HEK293 (cell line): ENCODE measurements at regions not wholly inside any gene's neighbourhood (a gene's known extent, or its start where the extent isn't known, plus 50 kb on each side); places are given as distances from the start of the nearest gene placed in this dataset.

Experiments used
- CTCF ChIA-PET: fragments of 350-600 bp; formaldehyde crosslinking; extraction: SDS; loops from one replicate; lab custom pipeline; 2021; ENCODE audit warnings: antibody characterized with exemption; lab: Yijun Ruan, JAX
- POLR2A ChIA-PET: fragments of 300-600 bp; formaldehyde crosslinking; extraction: SDS; loops from one replicate; lab custom pipeline; 2020; ENCODE audit warnings: antibody characterized with exemption, inconsistent platforms; lab: Yijun Ruan, JAX
- H3K27ac ChIP-seq: fragments of 200-500 bp; sonication (Bioruptor generic); 2 replicates; pipeline ENCODE4 v1.5.1; 2014; ENCODE audit warnings: low read depth, low read length, control low read depth, inconsistent platforms; ENCODE audit errors: extremely low read depth
- H3K36me3 ChIP-seq, 2 experiments: fragments of 200-500 bp in 1 of 2; sonication (Bioruptor generic) in 1 of 2; 1 replicate in 1 of 2; 2 replicates in 1 of 2; pipeline ENCODE4 v1.5.1; 2014 to 2017; ENCODE audit warnings: inconsistent platforms in 2 of 2, low read length in 2 of 2; ENCODE audit not compliant: control insufficient read depth in 2 of 2, insufficient read depth in 1 of 2
- H3K4me1 ChIP-seq: fragments of 200-500 bp; sonication (Bioruptor generic); 2 replicates; pipeline ENCODE4 v1.5.1; 2014; ENCODE audit warnings: mild to moderate bottlenecking, low read length, inconsistent platforms; ENCODE audit not compliant: control insufficient read depth, insufficient read depth
- H3K4me3 ChIP-seq: 2 replicates; pipeline ENCODE4 v1.5.1; 2011; ENCODE audit warnings: low read depth, mild to moderate bottlenecking, control low read depth, low read length, moderate library complexity
- H3K9me3 ChIP-seq: fragments of 200-500 bp; sonication (Bioruptor generic); 2 replicates; pipeline ENCODE4 v1.5.1; 2014; ENCODE audit warnings: low read depth, low read length, inconsistent platforms; ENCODE audit not compliant: control insufficient read depth, insufficient read depth
- OVOL3 ChIP-seq: fragments of 450-650 bp; formaldehyde crosslinking; IDR thresholded peaks from 2 replicates; pipeline ENCODE4 v1.5.1; 2016; ENCODE audit warnings: missing biosample characterization, missing genetic modification characterization
- REPIN1 ChIP-seq: fragments of 450-650 bp; formaldehyde crosslinking; IDR thresholded peaks from 2 replicates; pipeline ENCODE4 v1.5.1; 2017; ENCODE audit warnings: missing biosample characterization, missing genetic modification characterization, low read depth
- SETDB1 ChIP-seq: IDR thresholded peaks from one replicate; pipeline ENCODE4 v1.6.1; 2017; ENCODE audit warnings: mild to moderate bottlenecking, low read length, moderate library complexity, mixed read lengths; ENCODE audit not compliant: insufficient read length
- SP2 ChIP-seq: fragments of 450-650 bp; formaldehyde crosslinking; IDR thresholded peaks from 2 replicates; pipeline ENCODE4 v1.5.1; 2016; ENCODE audit warnings: missing biosample characterization, missing genetic modification characterization
- SP7 ChIP-seq: fragments of 450-650 bp; formaldehyde crosslinking; IDR thresholded peaks from 2 replicates; pipeline ENCODE4 v1.5.1; 2016; ENCODE audit warnings: missing biosample characterization, missing genetic modification characterization
- TCF7L2 ChIP-seq: IDR thresholded peaks from 2 replicates; pipeline ENCODE4 v1.6.1; 2011; ENCODE audit warnings: low read depth, mild to moderate bottlenecking, inconsistent platforms, low read length, moderate library complexity, borderline replicate concordance
- YY2 ChIP-seq: fragments of 450-650 bp; formaldehyde crosslinking; IDR thresholded peaks from 2 replicates; pipeline ENCODE4 v1.5.1; 2016; ENCODE audit warnings: missing biosample characterization, missing genetic modification characterization
- ZNF132 ChIP-seq: fragments of 450-650 bp; formaldehyde crosslinking; IDR thresholded peaks from 2 replicates; pipeline ENCODE4 v1.5.1; 2017; ENCODE audit warnings: missing biosample characterization, missing genetic modification characterization, borderline replicate concordance
- ZNF138 ChIP-seq: fragments of 450-650 bp; formaldehyde crosslinking; IDR thresholded peaks from 2 replicates; pipeline ENCODE4 v1.5.1; 2016; ENCODE audit warnings: missing biosample characterization, missing genetic modification characterization, borderline replicate concordance
- ZNF2 ChIP-seq: fragments of 450-650 bp; formaldehyde crosslinking; IDR thresholded peaks from 2 replicates; pipeline ENCODE4 v1.5.1; 2016; ENCODE audit warnings: missing biosample characterization, missing genetic modification characterization
- ZNF223 ChIP-seq: fragments of 450-650 bp; formaldehyde crosslinking; IDR thresholded peaks from 2 replicates; pipeline ENCODE4 v1.5.1; 2016; ENCODE audit warnings: missing biosample characterization, missing genetic modification characterization
- ZNF274 ChIP-seq, 2 experiments: fragments of 200-500 bp in 1 of 2; fragments of 450-650 bp in 1 of 2; sonication (Bioruptor generic) in 1 of 2; formaldehyde crosslinking in 1 of 2; IDR thresholded peaks; 2 replicates each; pipeline versions ENCODE4 v1.5.1 to v1.6.1; 2014 to 2016; ENCODE audit warnings: borderline replicate concordance in 1 of 2, inconsistent platforms in 1 of 2, low read length in 1 of 2, missing biosample characterization in 1 of 2, missing genetic modification characterization in 1 of 2
- ZNF354C ChIP-seq: fragments of 450-650 bp; formaldehyde crosslinking; IDR thresholded peaks from 2 replicates; pipeline ENCODE4 v1.5.1; 2016; ENCODE audit warnings: missing biosample characterization, missing genetic modification characterization, low read depth, borderline replicate concordance
- ZNF510 ChIP-seq: fragments of 450-650 bp; formaldehyde crosslinking; IDR thresholded peaks from 2 replicates; pipeline ENCODE4 v1.5.1; 2018; ENCODE audit warnings: mild to moderate bottlenecking, missing genetic modification characterization, missing biosample characterization; ENCODE audit not compliant: insufficient replicate concordance
- ZNF544 ChIP-seq: fragments of 450-650 bp; formaldehyde crosslinking; IDR thresholded peaks from 2 replicates; pipeline ENCODE4 v1.5.0; 2017; ENCODE audit warnings: missing biosample characterization, missing genetic modification characterization
- ZNF585B ChIP-seq: fragments of 450-650 bp; formaldehyde crosslinking; IDR thresholded peaks from 2 replicates; pipeline ENCODE4 v1.5.1; 2016; ENCODE audit warnings: missing biosample characterization, missing genetic modification characterization
- ZNF596 ChIP-seq: fragments of 450-650 bp; IDR thresholded peaks from 2 replicates; pipeline ENCODE4 v1.5.0; 2018; ENCODE audit warnings: missing biosample characterization, mild to moderate bottlenecking, missing genetic modification characterization, moderate library complexity
- ZNF629 ChIP-seq: fragments of 450-650 bp; formaldehyde crosslinking; IDR thresholded peaks from 2 replicates; pipeline ENCODE4 v1.5.1; 2017; ENCODE audit warnings: missing biosample characterization, missing genetic modification characterization
- ZNF792 ChIP-seq: fragments of 450-650 bp; formaldehyde crosslinking; IDR thresholded peaks from 2 replicates; pipeline ENCODE4 v1.5.1; 2016; ENCODE audit warnings: missing biosample characterization, missing genetic modification characterization
- TF ChIP-seq, protein P1 (sequence below): fragments of 450-650 bp; formaldehyde crosslinking; IDR thresholded peaks from 2 replicates; pipeline ENCODE4 v1.5.1; 2016; ENCODE audit warnings: missing biosample characterization, missing genetic modification characterization
- TF ChIP-seq, protein P2 (sequence below): fragments of 450-650 bp; IDR thresholded peaks from 2 replicates; pipeline ENCODE4 v1.5.1; 2018; ENCODE audit warnings: missing biosample characterization, missing genetic modification characterization

- TF ChIP-seq YY2 (tag by site-specific recombination) (no peak), SP2 (tag by site-specific recombination) (no peak), OVOL3 (tag by site-specific recombination) (no peak), SETDB1 (no peak)
Observed at GRCh38 chr4:122252584-122252983, 100.5 kb downstream of the BLTP1 start (continued).

DNA sequence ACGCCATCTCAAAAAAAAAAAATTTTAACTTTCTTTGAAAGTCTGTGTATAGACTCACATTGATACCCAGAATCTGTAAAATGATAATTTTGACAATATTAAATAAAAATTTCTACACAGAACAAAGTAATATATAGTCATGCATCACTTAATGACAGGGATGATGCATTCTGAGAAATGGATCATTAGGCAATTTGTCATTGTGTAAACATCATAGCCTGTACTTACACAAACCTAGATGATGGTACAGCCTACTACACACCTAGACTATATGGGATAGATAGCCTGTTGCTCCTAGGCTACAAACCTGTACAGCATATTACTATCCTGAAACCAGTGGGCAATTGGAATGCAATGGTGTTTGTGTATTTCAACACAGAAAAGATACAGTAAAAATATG, 107.7 kb downstream of the BLTP1 start:
- no peak for TF ChIP-seq ZNF792 (tag by site-specific recombination)
- ChIA-PET CTCF (no interaction called here), POLR2A (no interaction called here)
- no peak overlapping the region for H3K4me3 ChIP-seq
- H3K4me1 ChIP-seq: no peaks in the 10 kb centered on the region
- H3K36me3 ChIP-seq: peaks cover 0 to 70% of the 10 kb centered on the region in 2 experiments; a peak in 1 of 3 replicates
- H3K9me3 ChIP-seq: no peaks in the 10 kb centered on the region
- no peak overlapping the region for H3K27ac ChIP-seq

DNA sequence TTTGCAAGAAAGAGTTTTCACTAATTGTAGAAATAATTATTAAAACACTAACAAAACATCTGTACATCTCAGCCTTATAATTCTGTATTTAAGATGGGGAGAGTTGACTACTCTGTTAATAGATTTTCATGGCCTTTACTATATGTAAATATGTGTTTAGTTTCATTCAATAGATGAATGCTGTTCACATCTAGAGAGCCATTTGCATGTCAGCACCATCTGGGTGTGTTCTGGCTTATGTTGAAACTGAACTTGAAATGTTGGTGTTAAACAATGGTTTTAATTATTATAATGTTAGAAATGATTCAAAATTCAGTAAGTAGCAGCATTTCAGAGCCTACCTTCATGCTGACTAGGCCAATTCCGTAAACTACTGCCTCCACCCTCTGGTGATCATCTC, 102.5 kb upstream of the ADAD1 start:
- TF ChIP-seq ZNF2: no peak
- TF ChIP-seq, protein P1, sequence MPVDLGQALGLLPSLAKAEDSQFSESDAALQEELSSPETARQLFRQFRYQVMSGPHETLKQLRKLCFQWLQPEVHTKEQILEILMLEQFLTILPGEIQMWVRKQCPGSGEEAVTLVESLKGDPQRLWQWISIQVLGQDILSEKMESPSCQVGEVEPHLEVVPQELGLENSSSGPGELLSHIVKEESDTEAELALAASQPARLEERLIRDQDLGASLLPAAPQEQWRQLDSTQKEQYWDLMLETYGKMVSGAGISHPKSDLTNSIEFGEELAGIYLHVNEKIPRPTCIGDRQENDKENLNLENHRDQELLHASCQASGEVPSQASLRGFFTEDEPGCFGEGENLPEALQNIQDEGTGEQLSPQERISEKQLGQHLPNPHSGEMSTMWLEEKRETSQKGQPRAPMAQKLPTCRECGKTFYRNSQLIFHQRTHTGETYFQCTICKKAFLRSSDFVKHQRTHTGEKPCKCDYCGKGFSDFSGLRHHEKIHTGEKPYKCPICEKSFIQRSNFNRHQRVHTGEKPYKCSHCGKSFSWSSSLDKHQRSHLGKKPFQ: no peak
- TF ChIP-seq ZNF585B (tag by site-specific recombination): no peak
- TF ChIP-seq ZNF138 (tag by site-specific recombination): no peak
- no peak for TF ChIP-seq ZNF629 (tag by site-specific recombination)
- TF ChIP-seq YY2 (tag by site-specific recombination): no peak
- TF ChIP-seq ZNF544 (tag by site-specific recombination): no peak
- no peaks in the 10 kb centered on the region for H3K9me3 ChIP-seq
- H3K27ac ChIP-seq: no peak overlapping the region
- H3K36me3 ChIP-seq: peaks cover 0 to 36% of the 10 kb centered on the region in 2 experiments; a peak in 1 of 3 replicates
- CTCF ChIA-PET: no interaction called here
- H3K4me1 ChIP-seq: no peaks in the 10 kb centered on the region
- H3K4me3 ChIP-seq: no peak overlapping the region
- POLR2A ChIA-PET: no interaction called here

- Histone ChIP-seq H3K9me3 (no peaks in the 10 kb centered on the region), H3K4me3 (no peak overlapping the region), H3K4me1 (no peaks in the 10 kb centered on the region), H3K36me3 (peaks cover 0 to 23% of the 10 kb centered on the region in 2 experiments; a peak in 1 of 3 replicates), H3K27ac (no peak overlapping the region)
- POLR2A ChIA-PET: no interaction called here
- CTCF ChIA-PET: no interaction called here
- TF ChIP-seq, protein P2, sequence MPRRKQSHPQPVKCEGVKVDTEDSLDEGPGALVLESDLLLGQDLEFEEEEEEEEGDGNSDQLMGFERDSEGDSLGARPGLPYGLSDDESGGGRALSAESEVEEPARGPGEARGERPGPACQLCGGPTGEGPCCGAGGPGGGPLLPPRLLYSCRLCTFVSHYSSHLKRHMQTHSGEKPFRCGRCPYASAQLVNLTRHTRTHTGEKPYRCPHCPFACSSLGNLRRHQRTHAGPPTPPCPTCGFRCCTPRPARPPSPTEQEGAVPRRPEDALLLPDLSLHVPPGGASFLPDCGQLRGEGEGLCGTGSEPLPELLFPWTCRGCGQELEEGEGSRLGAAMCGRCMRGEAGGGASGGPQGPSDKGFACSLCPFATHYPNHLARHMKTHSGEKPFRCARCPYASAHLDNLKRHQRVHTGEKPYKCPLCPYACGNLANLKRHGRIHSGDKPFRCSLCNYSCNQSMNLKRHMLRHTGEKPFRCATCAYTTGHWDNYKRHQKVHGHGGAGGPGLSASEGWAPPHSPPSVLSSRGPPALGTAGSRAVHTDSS (tag by site-specific recombination): no peak
- TF ChIP-seq REPIN1 (no peak), ZNF596 (no peak), SP7 (tag by site-specific recombination) (no peak), ZNF132 (no peak), ZNF274 (IDR thresholded peaks at IDR 0.05; ENCODE audit: low read length) (no peak), ZNF274 (tag by site-specific recombination; IDR thresholded peaks at IDR 0.05; ENCODE audit: borderline replicate concordance) (no peak), ZNF223 (tag by site-specific recombination) (no peak), ZNF354C (tag by site-specific recombination) (no peak), ZNF510 (tag by site-specific recombination) (no peak), TCF7L2 (no peak)
Observed at GRCh38 chr4:122278976-122279375, 99.8 kb upstream of the ADAD1 start.
